ENCODE measurements at regions not wholly inside any gene's neighbourhood (a gene's known extent, or its start where the extent isn't known, plus 50 kb on each side); places are given as distances from the start of the nearest gene placed in this dataset.
"Not testable (repeated sequence)": the region's sequence is repeated elsewhere in the genome, so short reads cannot be mapped to it uniquely, and the experiment has no call there.

DNA sequence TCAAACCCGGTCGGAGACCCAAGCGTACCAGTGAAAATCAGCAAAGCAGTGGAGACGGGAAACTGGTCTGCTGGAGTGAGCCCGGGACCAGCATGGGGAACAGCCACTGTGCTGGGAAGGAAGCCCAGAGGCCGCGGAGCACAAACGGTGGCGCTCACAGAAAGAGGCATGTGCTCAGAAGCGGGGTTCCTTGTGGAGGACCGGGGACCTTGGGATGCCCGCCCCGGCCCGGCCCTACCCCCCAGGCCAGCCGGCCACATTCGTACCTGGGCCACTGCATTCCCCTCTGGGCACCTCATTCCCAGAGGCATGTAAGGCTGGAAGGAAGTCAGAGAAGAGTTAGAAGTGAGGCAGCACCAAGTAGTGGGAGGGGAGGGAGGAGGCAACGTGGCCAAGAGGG, 79.3 kb downstream of the RFLNA start:
- no peaks in the 10 kb centered on the region for H3K4me1 ChIP-seq (ENCODE audit: insufficient read depth, low read length)
- WGBS = 96% methylated on average over 17 of the region's 17 CpGs
- no peak overlapping the region for H3K4me3 ChIP-seq (ENCODE audit: low read length)
- no peaks in the 10 kb centered on the region for H3K9me3 ChIP-seq (ENCODE audit: insufficient read depth, low read depth, low read length)
- no peak overlapping the region for H3K9ac ChIP-seq (ENCODE audit: low read depth, low read length)
- H3K27ac ChIP-seq (ENCODE audit: low read depth, low read length) = no peak overlapping the region
- H3K27me3 ChIP-seq (ENCODE audit: insufficient read depth, low read length) = no peaks in the 10 kb centered on the region
- peaks cover 72% of the 10 kb centered on the region for H3K36me3 ChIP-seq (ENCODE audit: insufficient read depth, low read length)

- H3K9me3 ChIP-seq (ENCODE audit: insufficient read depth, low read depth, low read length); H3K4me3 ChIP-seq (ENCODE audit: low read length); H3K27me3 ChIP-seq (ENCODE audit: insufficient read depth, low read length); H3K4me1 ChIP-seq (ENCODE audit: insufficient read depth, low read length); H3K9ac ChIP-seq (ENCODE audit: low read depth, low read length); H3K27ac ChIP-seq (ENCODE audit: low read depth, low read length): not testable (repeated sequence)
- H3K36me3 ChIP-seq (ENCODE audit: insufficient read depth, low read length) = peaks cover 68% of the 10 kb centered on the region
- WGBS = 97% methylated on average over 21 of the region's 21 CpGs
Observed at GRCh38 chr12:124373701-124374100, 78.8 kb downstream of the RFLNA start.

DNA sequence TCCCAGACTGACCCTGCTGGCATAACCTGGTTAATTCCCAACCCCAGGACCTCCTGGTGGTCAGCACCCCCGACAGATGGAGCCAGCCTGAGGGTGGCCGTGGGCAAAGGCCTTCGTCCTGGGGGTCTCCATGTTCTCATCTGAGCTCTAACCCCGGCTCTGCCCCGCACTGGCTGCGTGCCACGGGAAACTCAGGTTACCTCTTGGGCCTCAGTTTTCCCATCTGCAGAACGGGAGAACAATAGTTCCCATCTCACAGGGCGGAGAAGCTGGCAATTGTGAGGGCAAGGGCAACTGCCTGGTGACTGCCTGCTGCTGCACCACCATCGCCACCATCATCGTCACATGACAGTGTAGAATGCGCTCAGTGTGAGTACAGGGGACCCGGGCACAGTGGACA, 77.9 kb downstream of the RFLNA start:
- Histone ChIP-seq H3K9me3 (ENCODE audit: insufficient read depth, low read depth, low read length) (no peaks in the 10 kb centered on the region), H3K36me3 (ENCODE audit: insufficient read depth, low read length) (peaks cover 61% of the 10 kb centered on the region), H3K27me3 (ENCODE audit: insufficient read depth, low read length) (no peaks in the 10 kb centered on the region), H3K4me1 (ENCODE audit: insufficient read depth, low read length) (no peaks in the 10 kb centered on the region), H3K9ac (ENCODE audit: low read depth, low read length) (no peak overlapping the region), H3K27ac (ENCODE audit: low read depth, low read length) (no peak overlapping the region), H3K4me3 (ENCODE audit: low read length) (no peak overlapping the region)
- WGBS = 89% methylated on average over 13 of the region's 13 CpGs

DNA sequence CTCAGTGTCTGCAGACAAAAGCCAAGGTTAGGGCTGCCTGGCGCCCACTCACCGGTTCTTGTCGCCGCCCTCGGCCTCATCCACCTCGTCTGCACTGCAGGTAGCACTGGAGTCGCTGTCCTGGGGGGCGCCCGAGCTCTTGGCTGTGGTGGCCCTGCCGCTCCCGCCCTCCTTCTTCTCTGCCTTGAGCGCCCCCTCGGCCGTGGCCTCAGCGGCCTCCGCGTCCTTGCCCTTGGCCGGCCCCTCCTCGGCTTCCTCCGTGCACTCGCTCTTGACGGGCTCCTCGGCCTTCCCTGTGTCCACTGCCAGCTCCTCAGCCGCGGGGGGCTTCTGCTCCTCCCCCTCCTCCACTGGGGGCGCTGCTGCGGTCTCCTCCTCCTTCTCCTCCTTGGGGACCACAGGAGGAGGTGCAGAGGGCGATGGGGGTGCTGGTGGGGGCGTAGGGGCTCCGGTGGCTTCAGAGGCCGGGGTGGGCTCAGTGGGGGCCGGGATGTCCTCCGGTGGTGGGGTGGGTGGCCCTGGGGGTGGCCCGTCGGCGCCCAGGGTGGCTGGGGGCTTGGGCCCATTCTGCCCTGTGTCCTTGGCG, 77.2 kb downstream of the RFLNA start:
- Histone ChIP-seq H3K36me3 (ENCODE audit: insufficient read depth, low read length) (peaks cover 57% of the 10 kb centered on the region), H3K27ac (ENCODE audit: low read depth, low read length) (no peak overlapping the region), H3K9me3 (ENCODE audit: insufficient read depth, low read depth, low read length) (no peaks in the 10 kb centered on the region), H3K9ac (ENCODE audit: low read depth, low read length) (no peak overlapping the region), H3K4me1 (ENCODE audit: insufficient read depth, low read length) (no peaks in the 10 kb centered on the region), H3K4me3 (ENCODE audit: low read length) (no peak overlapping the region), H3K27me3 (ENCODE audit: insufficient read depth, low read length) (no peaks in the 10 kb centered on the region)
- 91% methylated on average over 36 of the region's 37 CpGs for WGBS

GRCh38 chr12:124371366-124371765, 76.5 kb downstream of the RFLNA start:
- Histone ChIP-seq H3K9me3 (ENCODE audit: insufficient read depth, low read depth, low read length) (no peaks in the 10 kb centered on the region), H3K27ac (ENCODE audit: low read depth, low read length) (no peak overlapping the region), H3K4me3 (ENCODE audit: low read length) (no peak overlapping the region), H3K4me1 (ENCODE audit: insufficient read depth, low read length) (no peaks in the 10 kb centered on the region), H3K36me3 (ENCODE audit: insufficient read depth, low read length) (peaks cover 52% of the 10 kb centered on the region), H3K27me3 (ENCODE audit: insufficient read depth, low read length) (no peaks in the 10 kb centered on the region), H3K9ac (ENCODE audit: low read depth, low read length) (no peak overlapping the region)
- WGBS = 96% methylated on average over 13 of the region's 13 CpGs

- no peak overlapping the region for H3K9ac ChIP-seq (ENCODE audit: low read depth, low read length)
- H3K9me3 ChIP-seq (ENCODE audit: insufficient read depth, low read depth, low read length) = no peaks in the 10 kb centered on the region
- no peaks in the 10 kb centered on the region for H3K4me1 ChIP-seq (ENCODE audit: insufficient read depth, low read length)
- H3K27me3 ChIP-seq (ENCODE audit: insufficient read depth, low read length) = no peaks in the 10 kb centered on the region
- no peak overlapping the region for H3K27ac ChIP-seq (ENCODE audit: low read depth, low read length)
- WGBS = 95% methylated on average over 6 of the region's 7 CpGs
- H3K36me3 ChIP-seq (ENCODE audit: insufficient read depth, low read length) = peaks cover 54% of the 10 kb centered on the region
- no peak overlapping the region for H3K4me3 ChIP-seq (ENCODE audit: low read length)
Observed at GRCh38 chr12:124370851-124371250, 76.0 kb downstream of the RFLNA start.

GRCh38 chr12:124370384-124370783, 75.5 kb downstream of the RFLNA start:
- Histone ChIP-seq H3K27ac (ENCODE audit: low read depth, low read length) (no peak overlapping the region), H3K27me3 (ENCODE audit: insufficient read depth, low read length) (no peaks in the 10 kb centered on the region), H3K4me1 (ENCODE audit: insufficient read depth, low read length) (no peaks in the 10 kb centered on the region), H3K9ac (ENCODE audit: low read depth, low read length) (no peak overlapping the region), H3K9me3 (ENCODE audit: insufficient read depth, low read depth, low read length) (no peaks in the 10 kb centered on the region), H3K36me3 (ENCODE audit: insufficient read depth, low read length) (peaks cover 52% of the 10 kb centered on the region), H3K4me3 (ENCODE audit: low read length) (no peak overlapping the region)
- WGBS = 95% methylated on average over 7 of the region's 7 CpGs

DNA sequence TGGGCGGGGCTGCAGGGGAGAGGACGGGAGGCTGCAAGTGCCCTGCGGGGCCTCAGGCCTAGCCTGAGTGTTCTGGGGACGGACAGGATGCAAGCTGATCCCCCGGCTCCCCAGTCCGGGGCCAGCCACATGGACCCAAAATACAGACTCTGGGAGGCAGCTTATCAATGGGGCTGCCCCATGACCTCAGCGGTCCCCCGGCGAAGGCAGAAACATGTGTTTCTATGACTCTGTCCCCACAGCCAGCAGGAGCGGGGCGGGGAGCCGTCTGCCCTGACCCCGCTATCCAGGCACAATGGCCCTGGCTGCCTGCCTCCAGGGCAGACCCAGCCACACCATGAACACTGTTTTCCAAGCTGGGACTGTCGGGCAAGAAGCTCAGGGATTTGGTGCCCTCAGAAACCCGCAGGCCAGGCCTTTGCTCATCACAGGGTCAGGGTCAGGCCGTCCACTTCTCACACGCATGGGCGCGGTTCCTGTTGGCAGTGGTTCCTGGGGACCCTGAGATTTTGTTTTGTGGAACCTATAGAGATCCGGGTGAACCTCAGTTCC, 75.0 kb downstream of the RFLNA start:
- no peak overlapping the region for H3K4me3 ChIP-seq (ENCODE audit: low read length)
- H3K4me1 ChIP-seq (ENCODE audit: insufficient read depth, low read length) = no peaks in the 10 kb centered on the region
- no peaks in the 10 kb centered on the region for H3K9me3 ChIP-seq (ENCODE audit: insufficient read depth, low read depth, low read length)
- H3K27ac ChIP-seq (ENCODE audit: low read depth, low read length) = no peak overlapping the region
- H3K36me3 ChIP-seq (ENCODE audit: insufficient read depth, low read length) = peaks cover 49% of the 10 kb centered on the region
- 94% methylated on average over 20 of the region's 20 CpGs for WGBS
- H3K9ac ChIP-seq (ENCODE audit: low read depth, low read length) = no peak overlapping the region
- H3K27me3 ChIP-seq (ENCODE audit: insufficient read depth, low read length) = no peaks in the 10 kb centered on the region

DNA sequence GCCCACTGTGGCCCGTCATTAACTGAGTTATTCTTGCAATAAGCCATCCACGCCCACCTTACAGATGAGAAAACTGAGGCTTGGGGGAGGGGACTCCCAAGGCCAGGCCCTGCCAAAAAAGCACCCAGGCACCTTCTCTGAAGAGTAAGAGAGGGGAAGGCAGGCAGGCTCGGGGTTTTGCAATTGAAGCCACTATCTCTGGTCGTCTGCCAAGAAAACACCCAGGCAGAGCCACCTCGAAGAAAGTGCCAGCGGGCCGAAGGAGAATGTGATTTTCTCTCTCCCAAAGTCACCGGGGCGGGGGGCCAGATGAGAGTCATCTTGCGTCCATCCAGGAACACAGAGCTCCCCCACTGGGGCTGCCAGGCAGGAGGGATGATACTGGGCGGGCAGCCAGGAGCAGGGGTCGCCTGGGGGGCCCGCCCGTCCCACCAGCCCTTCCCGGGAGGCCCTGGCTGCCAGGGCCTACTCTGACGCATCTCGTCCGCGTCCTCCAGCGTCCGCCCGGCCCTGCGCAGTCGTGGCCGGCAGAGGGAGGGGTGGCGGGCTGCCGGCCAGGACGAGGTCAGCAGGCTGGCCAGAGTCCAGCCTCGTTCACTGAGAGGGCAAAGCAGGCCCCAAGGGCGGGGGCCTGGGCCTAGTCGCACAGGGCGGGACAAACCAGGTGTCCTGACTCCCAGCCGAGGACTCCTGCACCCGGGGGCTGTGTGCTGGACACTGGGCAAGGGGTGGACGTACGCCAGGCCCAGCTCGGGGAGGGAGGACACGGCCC, 74.3 kb downstream of the RFLNA start:
- H3K27ac ChIP-seq (ENCODE audit: low read depth, low read length) = no peak overlapping the region
- H3K9ac ChIP-seq (ENCODE audit: low read depth, low read length) = no peak overlapping the region
- no peaks in the 10 kb centered on the region for H3K4me1 ChIP-seq (ENCODE audit: insufficient read depth, low read length)
- H3K4me3 ChIP-seq (ENCODE audit: low read length) = no peak overlapping the region
- H3K27me3 ChIP-seq (ENCODE audit: insufficient read depth, low read length) = no peaks in the 10 kb centered on the region
- no peaks in the 10 kb centered on the region for H3K9me3 ChIP-seq (ENCODE audit: insufficient read depth, low read depth, low read length)
- H3K36me3 ChIP-seq (ENCODE audit: insufficient read depth, low read length) = peaks cover 44% of the 10 kb centered on the region
- whole genome bisulfite sequencing = 96% methylated on average over 38 of the region's 38 CpGs

GRCh38 chr12:124368421-124369032, 73.6 kb downstream of the RFLNA start:
- no peak overlapping the region for H3K9ac ChIP-seq (ENCODE audit: low read depth, low read length)
- no peak overlapping the region for H3K4me3 ChIP-seq (ENCODE audit: low read length)
- H3K27me3 ChIP-seq (ENCODE audit: insufficient read depth, low read length) = no peaks in the 10 kb centered on the region
- H3K9me3 ChIP-seq (ENCODE audit: insufficient read depth, low read depth, low read length) = no peaks in the 10 kb centered on the region
- WGBS = 95% methylated on average over 10 of the region's 10 CpGs
- H3K36me3 ChIP-seq (ENCODE audit: insufficient read depth, low read length) = peaks cover 39% of the 10 kb centered on the region
- H3K27ac ChIP-seq (ENCODE audit: low read depth, low read length) = no peak overlapping the region
- no peaks in the 10 kb centered on the region for H3K4me1 ChIP-seq (ENCODE audit: insufficient read depth, low read length)

- Histone ChIP-seq H3K9me3 (ENCODE audit: insufficient read depth, low read depth, low read length) (no peaks in the 10 kb centered on the region), H3K36me3 (ENCODE audit: insufficient read depth, low read length) (peaks cover 41% of the 10 kb centered on the region), H3K9ac (ENCODE audit: low read depth, low read length) (no peak overlapping the region), H3K27me3 (ENCODE audit: insufficient read depth, low read length) (no peaks in the 10 kb centered on the region), H3K27ac (ENCODE audit: low read depth, low read length) (no peak overlapping the region), H3K4me1 (ENCODE audit: insufficient read depth, low read length) (no peaks in the 10 kb centered on the region), H3K4me3 (ENCODE audit: low read length) (no peak overlapping the region)
- WGBS = 91% methylated on average over 23 of the region's 23 CpGs
Observed at GRCh38 chr12:124365726-124366430, 71.0 kb downstream of the RFLNA start.

Data from HUES64 (cell line).